ENCODE measurements at regions not wholly inside any gene's neighbourhood (a gene's known extent, or its start where the extent isn't known, plus 50 kb on each side); places are given as distances from the start of the nearest gene placed in this dataset.

GRCh38 chr11:92765965-92766371 lies 203.5 kb upstream of the MTNR1B start (continued):
- TF ChIP-seq, protein P1, sequence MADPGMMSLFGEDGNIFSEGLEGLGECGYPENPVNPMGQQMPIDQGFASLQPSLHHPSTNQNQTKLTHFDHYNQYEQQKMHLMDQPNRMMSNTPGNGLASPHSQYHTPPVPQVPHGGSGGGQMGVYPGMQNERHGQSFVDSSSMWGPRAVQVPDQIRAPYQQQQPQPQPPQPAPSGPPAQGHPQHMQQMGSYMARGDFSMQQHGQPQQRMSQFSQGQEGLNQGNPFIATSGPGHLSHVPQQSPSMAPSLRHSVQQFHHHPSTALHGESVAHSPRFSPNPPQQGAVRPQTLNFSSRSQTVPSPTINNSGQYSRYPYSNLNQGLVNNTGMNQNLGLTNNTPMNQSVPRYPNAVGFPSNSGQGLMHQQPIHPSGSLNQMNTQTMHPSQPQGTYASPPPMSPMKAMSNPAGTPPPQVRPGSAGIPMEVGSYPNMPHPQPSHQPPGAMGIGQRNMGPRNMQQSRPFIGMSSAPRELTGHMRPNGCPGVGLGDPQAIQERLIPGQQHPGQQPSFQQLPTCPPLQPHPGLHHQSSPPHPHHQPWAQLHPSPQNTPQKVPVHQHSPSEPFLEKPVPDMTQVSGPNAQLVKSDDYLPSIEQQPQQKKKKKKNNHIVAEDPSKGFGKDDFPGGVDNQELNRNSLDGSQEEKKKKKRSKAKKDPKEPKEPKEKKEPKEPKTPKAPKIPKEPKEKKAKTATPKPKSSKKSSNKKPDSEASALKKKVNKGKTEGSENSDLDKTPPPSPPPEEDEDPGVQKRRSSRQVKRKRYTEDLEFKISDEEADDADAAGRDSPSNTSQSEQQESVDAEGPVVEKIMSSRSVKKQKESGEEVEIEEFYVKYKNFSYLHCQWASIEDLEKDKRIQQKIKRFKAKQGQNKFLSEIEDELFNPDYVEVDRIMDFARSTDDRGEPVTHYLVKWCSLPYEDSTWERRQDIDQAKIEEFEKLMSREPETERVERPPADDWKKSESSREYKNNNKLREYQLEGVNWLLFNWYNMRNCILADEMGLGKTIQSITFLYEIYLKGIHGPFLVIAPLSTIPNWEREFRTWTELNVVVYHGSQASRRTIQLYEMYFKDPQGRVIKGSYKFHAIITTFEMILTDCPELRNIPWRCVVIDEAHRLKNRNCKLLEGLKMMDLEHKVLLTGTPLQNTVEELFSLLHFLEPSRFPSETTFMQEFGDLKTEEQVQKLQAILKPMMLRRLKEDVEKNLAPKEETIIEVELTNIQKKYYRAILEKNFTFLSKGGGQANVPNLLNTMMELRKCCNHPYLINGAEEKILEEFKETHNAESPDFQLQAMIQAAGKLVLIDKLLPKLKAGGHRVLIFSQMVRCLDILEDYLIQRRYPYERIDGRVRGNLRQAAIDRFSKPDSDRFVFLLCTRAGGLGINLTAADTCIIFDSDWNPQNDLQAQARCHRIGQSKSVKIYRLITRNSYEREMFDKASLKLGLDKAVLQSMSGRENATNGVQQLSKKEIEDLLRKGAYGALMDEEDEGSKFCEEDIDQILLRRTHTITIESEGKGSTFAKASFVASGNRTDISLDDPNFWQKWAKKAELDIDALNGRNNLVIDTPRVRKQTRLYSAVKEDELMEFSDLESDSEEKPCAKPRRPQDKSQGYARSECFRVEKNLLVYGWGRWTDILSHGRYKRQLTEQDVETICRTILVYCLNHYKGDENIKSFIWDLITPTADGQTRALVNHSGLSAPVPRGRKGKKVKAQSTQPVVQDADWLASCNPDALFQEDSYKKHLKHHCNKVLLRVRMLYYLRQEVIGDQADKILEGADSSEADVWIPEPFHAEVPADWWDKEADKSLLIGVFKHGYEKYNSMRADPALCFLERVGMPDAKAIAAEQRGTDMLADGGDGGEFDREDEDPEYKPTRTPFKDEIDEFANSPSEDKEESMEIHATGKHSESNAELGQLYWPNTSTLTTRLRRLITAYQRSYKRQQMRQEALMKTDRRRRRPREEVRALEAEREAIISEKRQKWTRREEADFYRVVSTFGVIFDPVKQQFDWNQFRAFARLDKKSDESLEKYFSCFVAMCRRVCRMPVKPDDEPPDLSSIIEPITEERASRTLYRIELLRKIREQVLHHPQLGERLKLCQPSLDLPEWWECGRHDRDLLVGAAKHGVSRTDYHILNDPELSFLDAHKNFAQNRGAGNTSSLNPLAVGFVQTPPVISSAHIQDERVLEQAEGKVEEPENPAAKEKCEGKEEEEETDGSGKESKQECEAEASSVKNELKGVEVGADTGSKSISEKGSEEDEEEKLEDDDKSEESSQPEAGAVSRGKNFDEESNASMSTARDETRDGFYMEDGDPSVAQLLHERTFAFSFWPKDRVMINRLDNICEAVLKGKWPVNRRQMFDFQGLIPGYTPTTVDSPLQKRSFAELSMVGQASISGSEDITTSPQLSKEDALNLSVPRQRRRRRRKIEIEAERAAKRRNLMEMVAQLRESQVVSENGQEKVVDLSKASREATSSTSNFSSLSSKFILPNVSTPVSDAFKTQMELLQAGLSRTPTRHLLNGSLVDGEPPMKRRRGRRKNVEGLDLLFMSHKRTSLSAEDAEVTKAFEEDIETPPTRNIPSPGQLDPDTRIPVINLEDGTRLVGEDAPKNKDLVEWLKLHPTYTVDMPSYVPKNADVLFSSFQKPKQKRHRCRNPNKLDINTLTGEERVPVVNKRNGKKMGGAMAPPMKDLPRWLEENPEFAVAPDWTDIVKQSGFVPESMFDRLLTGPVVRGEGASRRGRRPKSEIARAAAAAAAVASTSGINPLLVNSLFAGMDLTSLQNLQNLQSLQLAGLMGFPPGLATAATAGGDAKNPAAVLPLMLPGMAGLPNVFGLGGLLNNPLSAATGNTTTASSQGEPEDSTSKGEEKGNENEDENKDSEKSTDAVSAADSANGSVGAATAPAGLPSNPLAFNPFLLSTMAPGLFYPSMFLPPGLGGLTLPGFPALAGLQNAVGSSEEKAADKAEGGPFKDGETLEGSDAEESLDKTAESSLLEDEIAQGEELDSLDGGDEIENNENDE (IDR thresholded peaks at IDR 0.05; ENCODE audit: insufficient replicate concordance, low read length), result no peak
- TF ChIP-seq POU5F1 (IDR thresholded peaks at IDR 0.05; ENCODE audit: low read depth, low read length) (no peak), TCF12 (IDR thresholded peaks at IDR 0.05; ENCODE audit: low read depth, low read length) (no peak), SP1 (IDR thresholded peaks at IDR 0.05; ENCODE audit: low read depth, low read length) (no peak), RBBP5 (IDR thresholded peaks at IDR 0.05; ENCODE audit: borderline replicate concordance, low read depth, low read length) (no peak), TAF7 (optimal IDR thresholded peaks at IDR 0.05; ENCODE audit: borderline replicate concordance, low read depth, low read length) (no peak), GTF2F1 (IDR thresholded peaks at IDR 0.05; ENCODE audit: borderline replicate concordance, low read depth, low read length) (no peak), BRCA1 (IDR thresholded peaks at IDR 0.05; ENCODE audit: low read depth, low read length) (no peak), CTCF (IDR thresholded peaks at IDR 0.05; ENCODE audit: control extremely low read depth in 1 of 3, insufficient read depth in 1 of 3, low read depth in 1 of 3, low read length in 3 of 3) (no peak), CHD1 (IDR thresholded peaks at IDR 0.05; ENCODE audit: low read depth, low read length) (no peak), SP2 (IDR thresholded peaks at IDR 0.05; ENCODE audit: low read length) (no peak)
